ENCODE measurements at regions not wholly inside any gene's neighbourhood (a gene's known extent, or its start where the extent isn't known, plus 50 kb on each side); places are given as distances from the start of the nearest gene placed in this dataset.

DNA sequence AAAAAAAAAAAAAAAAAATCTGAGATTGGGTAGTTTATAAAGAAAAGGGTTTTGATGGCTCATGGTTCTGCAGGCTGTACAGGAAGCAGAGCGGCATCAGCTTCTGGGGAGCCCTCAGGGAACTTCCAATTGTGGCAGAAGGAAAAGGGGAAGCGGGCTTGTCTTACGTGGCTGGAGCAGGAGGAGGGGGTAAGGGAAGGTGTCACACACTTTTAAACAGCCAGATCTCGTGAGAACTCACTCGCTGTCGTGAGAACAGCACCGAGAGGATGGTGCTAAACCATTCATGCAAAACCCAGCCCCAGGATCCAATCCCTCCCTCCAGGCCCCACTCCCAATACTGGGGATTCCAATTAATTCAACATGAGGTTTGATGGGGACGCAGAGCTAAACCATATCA is 806.2 kb downstream of the TBC1D22A start (continued):
- no peak for TF ChIP-seq RAD21 (IDR thresholded peaks at IDR 0.05; ENCODE audit: low read depth)

- CTCF ChIA-PET = no interaction called here
Observed at GRCh38 chr22:47567126-47568090, 805.0 kb downstream of the TBC1D22A start.

More at GRCh38 chr22:47567126-47568090, 805.0 kb downstream of the TBC1D22A start:
- no peak for TF ChIP-seq POLR2A (IDR thresholded peaks at IDR 0.05; ENCODE audit: borderline replicate concordance, extremely low read depth, insufficient read depth, insufficient read length)
- TF ChIP-seq EGR1 (IDR thresholded peaks at IDR 0.05; ENCODE audit: low read depth) = no peak
- no peak for TF ChIP-seq FOSL1 (IDR thresholded peaks at IDR 0.05; ENCODE audit: low read depth)
- TF ChIP-seq, protein P1, sequence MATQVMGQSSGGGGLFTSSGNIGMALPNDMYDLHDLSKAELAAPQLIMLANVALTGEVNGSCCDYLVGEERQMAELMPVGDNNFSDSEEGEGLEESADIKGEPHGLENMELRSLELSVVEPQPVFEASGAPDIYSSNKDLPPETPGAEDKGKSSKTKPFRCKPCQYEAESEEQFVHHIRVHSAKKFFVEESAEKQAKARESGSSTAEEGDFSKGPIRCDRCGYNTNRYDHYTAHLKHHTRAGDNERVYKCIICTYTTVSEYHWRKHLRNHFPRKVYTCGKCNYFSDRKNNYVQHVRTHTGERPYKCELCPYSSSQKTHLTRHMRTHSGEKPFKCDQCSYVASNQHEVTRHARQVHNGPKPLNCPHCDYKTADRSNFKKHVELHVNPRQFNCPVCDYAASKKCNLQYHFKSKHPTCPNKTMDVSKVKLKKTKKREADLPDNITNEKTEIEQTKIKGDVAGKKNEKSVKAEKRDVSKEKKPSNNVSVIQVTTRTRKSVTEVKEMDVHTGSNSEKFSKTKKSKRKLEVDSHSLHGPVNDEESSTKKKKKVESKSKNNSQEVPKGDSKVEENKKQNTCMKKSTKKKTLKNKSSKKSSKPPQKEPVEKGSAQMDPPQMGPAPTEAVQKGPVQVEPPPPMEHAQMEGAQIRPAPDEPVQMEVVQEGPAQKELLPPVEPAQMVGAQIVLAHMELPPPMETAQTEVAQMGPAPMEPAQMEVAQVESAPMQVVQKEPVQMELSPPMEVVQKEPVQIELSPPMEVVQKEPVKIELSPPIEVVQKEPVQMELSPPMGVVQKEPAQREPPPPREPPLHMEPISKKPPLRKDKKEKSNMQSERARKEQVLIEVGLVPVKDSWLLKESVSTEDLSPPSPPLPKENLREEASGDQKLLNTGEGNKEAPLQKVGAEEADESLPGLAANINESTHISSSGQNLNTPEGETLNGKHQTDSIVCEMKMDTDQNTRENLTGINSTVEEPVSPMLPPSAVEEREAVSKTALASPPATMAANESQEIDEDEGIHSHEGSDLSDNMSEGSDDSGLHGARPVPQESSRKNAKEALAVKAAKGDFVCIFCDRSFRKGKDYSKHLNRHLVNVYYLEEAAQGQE (IDR thresholded peaks at IDR 0.05; ENCODE audit: low read depth) = no peak
- TF ChIP-seq TCF7L2 (IDR thresholded peaks at IDR 0.05; ENCODE audit: borderline replicate concordance, extremely low read depth, insufficient read depth, insufficient read length) = no peak
- no peak for TF ChIP-seq SRF (IDR thresholded peaks at IDR 0.05; ENCODE audit: low read depth)
- TF ChIP-seq, protein P2, sequence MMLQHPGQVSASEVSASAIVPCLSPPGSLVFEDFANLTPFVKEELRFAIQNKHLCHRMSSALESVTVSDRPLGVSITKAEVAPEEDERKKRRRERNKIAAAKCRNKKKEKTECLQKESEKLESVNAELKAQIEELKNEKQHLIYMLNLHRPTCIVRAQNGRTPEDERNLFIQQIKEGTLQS (IDR thresholded peaks at IDR 0.05) = no peak
- TF ChIP-seq EZH2 (IDR thresholded peaks at IDR 0.05) = no peak
- TF ChIP-seq CBX3 (IDR thresholded peaks at IDR 0.05; ENCODE audit: low read depth) = no peak
- no peak for TF ChIP-seq CEBPB (IDR thresholded peaks at IDR 0.05; ENCODE audit: low read depth)
- Histone ChIP-seq H3K4me2 (ENCODE audit: low read length) (no peak overlapping the region), H3K27ac (ENCODE audit: low read depth, low read length) (no peak overlapping the region), H3K9me3 (ENCODE audit: control insufficient read depth in 1 of 2, insufficient read depth in 1 of 2, low read depth in 1 of 2, low read length in 2 of 2) (no peaks in the 10 kb centered on the region), H3K79me2 (ENCODE audit: insufficient read depth, low read length) (no peaks in the 10 kb centered on the region), H3K4me3 (replicated peaks in 1 of 2; ENCODE audit: low read depth in 1 of 2, low read length in 2 of 2) (no peak overlapping the region), H3K9me2 (ENCODE audit: insufficient read depth) (no peaks in the 10 kb centered on the region), H2AFZ (ENCODE audit: low read depth, low read length, poor library complexity, severe bottlenecking) (no peak overlapping the region), H4K20me1 (ENCODE audit: insufficient read depth) (no peaks in the 10 kb centered on the region), H3K9ac (ENCODE audit: low read length) (no peak overlapping the region), H3K4me1 (ENCODE audit: control insufficient read depth in 1 of 2, insufficient read depth in 2 of 2, low read length in 2 of 2) (no peaks in the 10 kb centered on the region), H3K36me3 (ENCODE audit: control insufficient read depth in 1 of 2, insufficient read depth in 2 of 2, low read length in 2 of 2) (no peaks in the 10 kb centered on the region), H3K27me3 (ENCODE audit: insufficient read depth, low read length) (no peaks in the 10 kb centered on the region)
- POLR2A ChIA-PET = no interaction called here
- intact Hi-C loops (cut with micrococcal nuclease) = no loop called here
- no peak for ATAC-seq
- no peak for DNase-seq (ENCODE audit: low read depth, low spot score)
- RAD21 ChIA-PET (ENCODE audit: low non-redundant PET in 1 of 2, low total read pairs in 2 of 2, uncharacterized antibody in 2 of 2, unreplicated experiment in 2 of 2) = no interaction called here
- BruUV-seq (replicated peaks) = no TSS peak
